ENCODE measurements at regions not wholly inside any gene's neighbourhood (a gene's known extent, or its start where the extent isn't known, plus 50 kb on each side); places are given as distances from the start of the nearest gene placed in this dataset.

GRCh38 chr11:134476435-134477021, 64.5 kb upstream of the B3GAT1 start:
- TF ChIP-seq SNAI2 (CRISPR knock-in tag; IDR thresholded peaks at IDR 0.05) (no peak), TSHZ2 (CRISPR knock-in tag; IDR thresholded peaks at IDR 0.05) (no peak), ARNTL (CRISPR knock-in tag; IDR thresholded peaks at IDR 0.05; ENCODE audit: borderline replicate concordance, low read depth) (no peak), TCF4 (CRISPR knock-in tag; IDR thresholded peaks at IDR 0.05; ENCODE audit: borderline replicate concordance) (no peak), CSDC2 (CRISPR knock-in tag; IDR thresholded peaks at IDR 0.05) (no peak), PPARA (CRISPR knock-in tag; IDR thresholded peaks at IDR 0.05; ENCODE audit: borderline replicate concordance) (no peak), ZFP30 (CRISPR knock-in tag; IDR thresholded peaks at IDR 0.05) (no peak), ZNF565 (CRISPR knock-in tag; conservative IDR thresholded peaks at IDR 0.05; ENCODE audit: low read depth) (no peak), ZNF8 (CRISPR knock-in tag; IDR thresholded peaks at IDR 0.05) (no peak), ISL1 (CRISPR knock-in tag; IDR thresholded peaks at IDR 0.05) (no peak)
- no peak for ATAC-seq

DNA sequence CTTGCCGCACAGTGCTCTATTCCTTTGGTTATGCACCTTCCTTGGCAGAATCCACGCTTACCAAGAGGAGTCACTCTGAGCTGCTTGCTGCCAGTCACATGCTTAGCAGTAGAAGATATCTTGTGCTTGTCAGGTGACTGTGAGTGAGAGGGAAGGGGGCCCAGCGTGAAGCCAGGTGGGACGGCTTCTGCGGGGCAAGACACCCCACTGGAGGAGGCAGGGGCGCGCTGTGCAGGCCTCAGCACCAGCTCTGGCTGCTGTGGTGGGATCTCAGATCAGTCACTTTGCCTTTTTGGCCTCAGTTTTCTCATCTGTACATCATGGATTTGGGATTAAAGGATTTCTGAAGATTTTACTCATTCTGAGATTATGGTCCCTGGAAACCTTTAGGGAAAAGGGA, 63.9 kb upstream of the B3GAT1 start:
- no peak for ATAC-seq
- TF ChIP-seq TOX (CRISPR knock-in tag; IDR thresholded peaks at IDR 0.05; ENCODE audit: borderline replicate concordance) (no peak), SNAI2 (CRISPR knock-in tag; IDR thresholded peaks at IDR 0.05) (no peak), TSHZ2 (CRISPR knock-in tag; IDR thresholded peaks at IDR 0.05) (no peak), ZNF70 (CRISPR knock-in tag; IDR thresholded peaks at IDR 0.05) (no peak), BACH2 (CRISPR knock-in tag; IDR thresholded peaks at IDR 0.05; ENCODE audit: borderline replicate concordance) (no peak), ARNTL (CRISPR knock-in tag; IDR thresholded peaks at IDR 0.05; ENCODE audit: borderline replicate concordance, low read depth) (no peak), GLIS3 (CRISPR knock-in tag; IDR thresholded peaks at IDR 0.05) (no peak), ZNF8 (CRISPR knock-in tag; IDR thresholded peaks at IDR 0.05) (no peak), PATZ1 (CRISPR knock-in tag; IDR thresholded peaks at IDR 0.05; ENCODE audit: borderline replicate concordance) (no peak), TCF4 (CRISPR knock-in tag; IDR thresholded peaks at IDR 0.05; ENCODE audit: borderline replicate concordance) (no peak), OSR1 (CRISPR knock-in tag; IDR thresholded peaks at IDR 0.05) (no peak), ISL1 (CRISPR knock-in tag; IDR thresholded peaks at IDR 0.05) (no peak), ESRRG (CRISPR knock-in tag; IDR thresholded peaks at IDR 0.05) (no peak), CREB5 (CRISPR knock-in tag; IDR thresholded peaks at IDR 0.05; ENCODE audit: low read depth) (no peak), ZNF565 (CRISPR knock-in tag; conservative IDR thresholded peaks at IDR 0.05; ENCODE audit: low read depth) (no peak), POU6F1 (CRISPR knock-in tag; IDR thresholded peaks at IDR 0.05; ENCODE audit: borderline replicate concordance, low read depth) (no peak), PPARA (CRISPR knock-in tag; IDR thresholded peaks at IDR 0.05; ENCODE audit: borderline replicate concordance) (no peak)
